ENCODE measurements at regions not wholly inside any gene's neighbourhood (a gene's known extent, or its start where the extent isn't known, plus 50 kb on each side); places are given as distances from the start of the nearest gene placed in this dataset.

DNA sequence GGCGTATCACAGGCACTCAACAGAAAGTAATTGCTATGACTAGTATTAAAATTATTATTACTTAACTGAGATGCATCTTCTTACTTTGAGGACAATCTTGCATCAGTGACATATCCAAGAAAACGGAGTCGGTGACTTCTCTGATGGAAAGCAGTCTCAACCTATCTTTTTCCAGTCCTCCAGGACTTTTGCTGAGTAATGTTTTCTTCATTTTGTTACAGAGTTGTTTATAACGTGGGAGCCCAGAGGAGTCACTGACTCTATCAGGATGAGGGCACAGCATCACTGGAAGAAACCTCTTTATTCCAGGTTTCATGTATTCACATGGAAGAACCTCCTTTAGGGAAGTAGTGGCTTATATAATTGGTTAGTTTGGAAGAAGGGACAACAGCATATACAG, 51.5 kb upstream of the MELK start:
- intact Hi-C loops (cut with micrococcal nuclease; ENCODE audit: unreplicated experiment): no loop called here
- Histone ChIP-seq H3K4me3 (no peak overlapping the region), H3K27me3 (replicated peaks in 1 of 2; ENCODE audit: control insufficient read depth in 2 of 2, insufficient read depth in 2 of 2, low read length in 1 of 2) (no peaks in the 10 kb centered on the region), H3K79me2 (ENCODE audit: control insufficient read depth, insufficient read depth, low read length) (no peaks in the 10 kb centered on the region), H3K36me3 (ENCODE audit: control insufficient read depth in 2 of 2, insufficient read depth in 2 of 2, low read length in 1 of 2) (no peaks in the 10 kb centered on the region), H4K20me1 (ENCODE audit: control insufficient read depth, insufficient read depth) (no peaks in the 10 kb centered on the region), H3K4me1 (ENCODE audit: control insufficient read depth, insufficient read depth, low read length) (no peaks in the 10 kb centered on the region), H2AFZ (ENCODE audit: control insufficient read depth, low read depth, low read length) (no peak overlapping the region), H3K9me3 (replicated peaks; ENCODE audit: control insufficient read depth, insufficient read depth, low read length) (no peaks in the 10 kb centered on the region), H3K4me2 (ENCODE audit: control insufficient read depth, insufficient read depth) (no peak overlapping the region), H3K27ac (ENCODE audit: control insufficient read depth, insufficient read depth) (no peak overlapping the region), H3K9ac (ENCODE audit: control insufficient read depth, insufficient read depth, low read length) (no peak overlapping the region)
- in situ Hi-C loops (cut with MboI): no loop called here
- POLR2A ChIA-PET: no interaction called here
- CTCF ChIA-PET: no interaction called here
- FAIRE-seq (no peak), ATAC-seq (no peak), DNase-seq (ENCODE audit: low read depth, low spot score) (no peak)
- no peak for TF ChIP-seq ZNF207 (IDR thresholded peaks at IDR 0.05; ENCODE audit: borderline replicate concordance)
- no peak for TF ChIP-seq MYB (IDR thresholded peaks at IDR 0.05; ENCODE audit: borderline replicate concordance, low read depth, low read length)
- TF ChIP-seq, protein P1, sequence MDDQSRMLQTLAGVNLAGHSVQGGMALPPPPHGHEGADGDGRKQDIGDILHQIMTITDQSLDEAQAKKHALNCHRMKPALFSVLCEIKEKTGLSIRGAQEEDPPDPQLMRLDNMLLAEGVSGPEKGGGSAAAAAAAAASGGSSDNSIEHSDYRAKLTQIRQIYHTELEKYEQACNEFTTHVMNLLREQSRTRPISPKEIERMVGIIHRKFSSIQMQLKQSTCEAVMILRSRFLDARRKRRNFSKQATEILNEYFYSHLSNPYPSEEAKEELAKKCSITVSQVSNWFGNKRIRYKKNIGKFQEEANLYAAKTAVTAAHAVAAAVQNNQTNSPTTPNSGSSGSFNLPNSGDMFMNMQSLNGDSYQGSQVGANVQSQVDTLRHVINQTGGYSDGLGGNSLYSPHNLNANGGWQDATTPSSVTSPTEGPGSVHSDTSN (IDR thresholded peaks at IDR 0.05; ENCODE audit: insufficient replicate concordance, low read depth, low read length): no peak
- no peak for TF ChIP-seq RUNX3 (IDR thresholded peaks at IDR 0.05; ENCODE audit: low read length)
- TF ChIP-seq EED (IDR thresholded peaks at IDR 0.05; ENCODE audit: low read depth): no peak
- TF ChIP-seq RFX5 (IDR thresholded peaks at IDR 0.05; ENCODE audit: low read depth, low read length): no peak
- no peak for TF ChIP-seq ZBED1 (IDR thresholded peaks at IDR 0.05; ENCODE audit: borderline replicate concordance)
- RAD21 ChIA-PET (ENCODE audit: unreplicated experiment): no interaction called here
- WGBS (ENCODE audit: insufficient coverage, insufficient replicate concordance, low lambda C conversion rate, missing lambda C conversion rate): 64% methylated on average over 4 of the region's 4 CpGs
- no TSS peak for BruUV-seq (replicated peaks)
- SMC1A ChIA-PET (ENCODE audit: uncharacterized antibody, unreplicated experiment): no interaction called here

DNA sequence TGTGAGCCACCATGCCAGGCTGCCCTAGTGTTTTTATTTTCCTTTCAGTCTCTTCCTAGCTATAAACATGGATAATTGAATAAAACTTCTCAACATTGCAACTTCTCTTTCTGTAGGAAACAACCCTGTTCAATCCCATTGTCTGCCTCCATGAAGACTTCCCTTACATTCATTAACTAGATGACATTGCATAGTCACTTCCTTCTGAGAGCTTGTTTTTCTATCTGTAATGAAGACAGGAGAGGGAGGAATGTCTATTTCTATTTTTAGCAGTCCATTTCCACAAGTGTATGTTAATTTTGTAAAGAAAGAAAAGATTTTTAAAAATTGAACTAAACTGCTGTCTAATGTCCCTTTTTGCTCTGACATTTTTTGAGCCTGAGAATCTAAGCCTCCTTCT, 55.6 kb upstream of the MELK start:
- Histone ChIP-seq H3K9me3 (replicated peaks; ENCODE audit: control insufficient read depth, insufficient read depth, low read length) (no peaks in the 10 kb centered on the region), H3K4me1 (ENCODE audit: control insufficient read depth, insufficient read depth, low read length) (no peaks in the 10 kb centered on the region), H3K27ac (ENCODE audit: control insufficient read depth, insufficient read depth) (no peak overlapping the region), H3K79me2 (ENCODE audit: control insufficient read depth, insufficient read depth, low read length) (no peaks in the 10 kb centered on the region), H3K4me3 (no peak overlapping the region), H3K9ac (ENCODE audit: control insufficient read depth, insufficient read depth, low read length) (no peak overlapping the region), H2AFZ (ENCODE audit: control insufficient read depth, low read depth, low read length) (no peak overlapping the region), H3K36me3 (ENCODE audit: control insufficient read depth in 2 of 2, insufficient read depth in 2 of 2, low read length in 1 of 2) (no peaks in the 10 kb centered on the region), H4K20me1 (ENCODE audit: control insufficient read depth, insufficient read depth) (no peaks in the 10 kb centered on the region), H3K27me3 (replicated peaks in 1 of 2; ENCODE audit: control insufficient read depth in 2 of 2, insufficient read depth in 2 of 2, low read length in 1 of 2) (no peaks in the 10 kb centered on the region), H3K4me2 (ENCODE audit: control insufficient read depth, insufficient read depth) (no peak overlapping the region)
- ChIA-PET POLR2A (no interaction called here), RAD21 (ENCODE audit: unreplicated experiment) (no interaction called here), CTCF (interaction anchor here (1.4 kb wide), 2 partner anchors 31 to 110 kb away, joined by 3 to 6 read pairs; no protein-coding TSS in a partner anchor), SMC1A (ENCODE audit: uncharacterized antibody, unreplicated experiment) (interaction anchor here (0.5 to 1.0 kb wide), 2 partner anchors 31 to 33 kb away, joined by 3 to 4 read pairs; no protein-coding TSS in a partner anchor)
- TF ChIP-seq POLR2A (IDR thresholded peaks at IDR 0.05; ENCODE audit: low read depth, low read length) (no peak), NR2F1 (conservative IDR thresholded peaks at IDR 0.05) (no peak)
- TF ChIP-seq, protein P2, sequence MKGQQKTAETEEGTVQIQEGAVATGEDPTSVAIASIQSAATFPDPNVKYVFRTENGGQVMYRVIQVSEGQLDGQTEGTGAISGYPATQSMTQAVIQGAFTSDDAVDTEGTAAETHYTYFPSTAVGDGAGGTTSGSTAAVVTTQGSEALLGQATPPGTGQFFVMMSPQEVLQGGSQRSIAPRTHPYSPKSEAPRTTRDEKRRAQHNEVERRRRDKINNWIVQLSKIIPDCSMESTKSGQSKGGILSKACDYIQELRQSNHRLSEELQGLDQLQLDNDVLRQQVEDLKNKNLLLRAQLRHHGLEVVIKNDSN (IDR thresholded peaks at IDR 0.05; ENCODE audit: borderline replicate concordance, extremely low read length, insufficient read depth, low read depth, low read length): no peak
- FAIRE-seq (no peak), DNase-seq (ENCODE audit: low read depth, low spot score) (no peak), ATAC-seq (no peak)
- intact Hi-C loops (cut with micrococcal nuclease; ENCODE audit: unreplicated experiment) (no loop called here), in situ Hi-C loops (cut with MboI) (no loop called here)
- no TSS peak for BruUV-seq (replicated peaks)
